Loucy (cell line): ENCODE measurements at regions not wholly inside any gene's neighbourhood (a gene's known extent, or its start where the extent isn't known, plus 50 kb on each side); places are given as distances from the start of the nearest gene placed in this dataset.

Experiments used
- CTCF ChIP-seq: fragments of 200-600 bp; sonication (generic); conservative IDR thresholded peaks from 2 replicates; pipeline ENCODE4 v1.5.1; 2014; ENCODE audit warnings: mild to moderate bottlenecking, antibody characterized with exemption, low read length
- EZH2phosphoT487 ChIP-seq: fragments of 200-600 bp; IDR thresholded peaks from 2 replicates; pipeline ENCODE4 v1.6.1; 2018; ENCODE audit warnings: antibody characterized with exemption, mild to moderate bottlenecking, moderate library complexity, borderline replicate concordance

DNA sequence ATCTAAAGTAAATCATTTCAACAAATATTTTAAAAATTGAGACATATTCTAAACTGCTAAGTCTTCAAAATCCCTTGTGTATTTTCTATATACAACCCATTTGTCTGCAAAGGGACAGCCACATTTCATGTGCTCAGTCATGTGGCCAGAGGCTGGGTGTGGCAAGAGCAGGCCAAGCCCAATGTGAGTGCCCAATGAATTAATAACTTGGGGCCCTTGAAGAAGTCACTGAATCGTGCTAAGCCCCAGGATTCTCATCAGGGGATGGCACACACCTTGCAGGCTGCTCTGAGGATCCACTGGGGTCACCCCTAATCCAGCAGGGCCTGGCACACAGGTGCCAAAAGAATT, 78.2 kb upstream of the SMIM23 start:
- TF ChIP-seq CTCF (no peak), EZH2phosphoT487 (no peak)
